ENCODE measurements at regions not wholly inside any gene's neighbourhood (a gene's known extent, or its start where the extent isn't known, plus 50 kb on each side); places are given as distances from the start of the nearest gene placed in this dataset.

DNA sequence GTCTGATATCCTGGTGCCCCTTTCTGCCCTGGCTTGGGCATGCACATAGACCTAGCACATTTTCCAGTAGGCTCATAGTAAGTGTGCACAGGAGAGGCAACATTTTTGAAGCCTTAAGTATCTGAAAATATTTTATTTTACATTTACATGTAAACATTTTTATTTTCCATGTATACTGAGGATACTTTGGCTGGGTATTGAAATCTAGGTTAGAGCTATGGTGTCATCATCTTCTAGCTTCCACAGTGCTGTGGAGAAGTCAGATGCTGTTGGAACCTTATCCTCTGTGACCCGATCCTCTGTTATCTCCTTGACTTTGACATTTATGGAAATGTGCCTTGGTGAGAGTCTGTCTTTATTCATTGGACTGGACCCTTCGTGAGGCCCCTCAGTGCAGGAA is 74.1 kb downstream of the PLXNA1 start:
- WGBS (ENCODE audit: insufficient coverage): 93% methylated on average over 2 of the region's 2 CpGs
- H3K9me3 ChIP-seq (ENCODE audit: control extremely low read depth in 1 of 5, control insufficient read depth in 4 of 5, insufficient read depth in 2 of 5, low read depth in 1 of 5, low read length in 4 of 5): peaks cover 2 to 19% (median 5%) of the 10 kb centered on the region in 5 experiments
- POLR2A ChIA-PET: no interaction called here
- H3K27ac ChIP-seq (ENCODE audit: insufficient read depth in 1 of 2, low read depth in 1 of 2, low read length in 2 of 2, poor library complexity in 1 of 2, severe bottlenecking in 2 of 2): no peak overlapping the region
- H3K27me3 ChIP-seq (replicated peaks in 2 of 5; ENCODE audit: control insufficient read depth in 4 of 5, insufficient read depth in 5 of 5, low read length in 4 of 5): peaks cover 0 to 30% (median 8%) of the 10 kb centered on the region in 5 experiments
- H3K36me3 ChIP-seq (ENCODE audit: control insufficient read depth in 4 of 4, insufficient read depth in 4 of 4, low read length in 3 of 4): no peaks in the 10 kb centered on the region
- H3K4me3 ChIP-seq (ENCODE audit: control insufficient read depth in 1 of 7, extremely low read depth in 1 of 7, insufficient read depth in 4 of 7, low read depth in 2 of 7, low read length in 6 of 7): no peak overlapping the region
- no peaks in the 10 kb centered on the region for H3K4me1 ChIP-seq (ENCODE audit: control extremely low read depth in 1 of 4, control insufficient read depth in 4 of 4, insufficient read depth in 4 of 4, low read length in 3 of 4)
- CTCF ChIA-PET: no interaction called here
- DNase-seq: no peak

DNA sequence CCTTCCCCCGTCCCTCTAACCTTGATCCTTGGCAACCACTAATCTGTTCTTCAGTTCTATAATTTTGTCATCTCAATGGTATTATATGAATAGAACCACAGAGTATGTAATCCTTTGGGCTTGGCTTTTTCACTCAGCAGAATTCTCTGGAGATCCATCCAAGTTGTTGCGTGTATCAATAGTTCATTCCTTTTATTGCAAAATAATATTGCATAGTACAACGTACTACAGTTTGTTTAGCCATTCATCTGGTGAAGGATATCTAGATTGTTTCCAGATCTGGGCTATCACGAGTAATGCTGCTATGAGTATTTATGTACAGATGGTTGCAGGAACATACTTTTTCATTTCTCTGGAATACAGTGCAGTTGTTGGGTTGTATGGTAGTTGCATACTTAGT is 76.2 kb downstream of the PLXNA1 start:
- H3K27me3 ChIP-seq (replicated peaks in 2 of 5; ENCODE audit: control insufficient read depth in 4 of 5, insufficient read depth in 5 of 5, low read length in 4 of 5): peaks cover 0 to 26% (median 9%) of the 10 kb centered on the region in 5 experiments
- no peak overlapping the region for H3K4me3 ChIP-seq (ENCODE audit: control insufficient read depth in 1 of 7, extremely low read depth in 1 of 7, insufficient read depth in 4 of 7, low read depth in 2 of 7, low read length in 6 of 7)
- ChIA-PET CTCF (no interaction called here), POLR2A (no interaction called here)
- no peak for DNase-seq
- H3K9me3 ChIP-seq (ENCODE audit: control extremely low read depth in 1 of 5, control insufficient read depth in 4 of 5, insufficient read depth in 2 of 5, low read depth in 1 of 5, low read length in 4 of 5): peaks cover 2 to 19% (median 5%) of the 10 kb centered on the region in 5 experiments
- 83% methylated on average over 3 of the region's 4 CpGs for WGBS (ENCODE audit: insufficient coverage)
- no peak overlapping the region for H3K27ac ChIP-seq (ENCODE audit: insufficient read depth in 1 of 2, low read depth in 1 of 2, low read length in 2 of 2, poor library complexity in 1 of 2, severe bottlenecking in 2 of 2)
- H3K4me1 ChIP-seq (ENCODE audit: control extremely low read depth in 1 of 4, control insufficient read depth in 4 of 4, insufficient read depth in 4 of 4, low read length in 3 of 4): no peaks in the 10 kb centered on the region
- H3K36me3 ChIP-seq (ENCODE audit: control insufficient read depth in 4 of 4, insufficient read depth in 4 of 4, low read length in 3 of 4): no peaks in the 10 kb centered on the region

DNA sequence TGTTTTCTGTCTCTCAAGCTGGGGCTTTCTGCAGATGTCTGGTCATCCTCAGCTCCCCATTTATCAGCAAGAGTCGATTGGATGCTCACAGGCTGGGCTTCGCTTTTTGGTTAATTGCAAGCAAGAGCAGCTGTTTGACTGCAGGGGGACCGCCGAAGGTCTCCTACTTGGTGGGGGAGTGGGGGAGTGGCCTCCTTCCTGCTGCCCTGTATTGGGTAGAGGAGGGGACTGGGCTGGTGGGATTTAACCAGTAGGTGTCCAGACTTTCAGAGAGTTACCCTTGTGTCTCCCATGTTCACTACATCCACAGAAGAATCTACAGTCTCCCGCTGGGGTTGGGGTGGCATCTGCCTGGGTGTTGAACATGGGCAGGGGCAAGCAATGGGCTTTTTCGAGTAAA is 78.7 kb downstream of the PLXNA1 start:
- Histone ChIP-seq H3K27me3 (replicated peaks in 2 of 5; ENCODE audit: control insufficient read depth in 4 of 5, insufficient read depth in 5 of 5, low read length in 4 of 5) (peaks cover 2 to 43% (median 9%) of the 10 kb centered on the region in 5 experiments), H3K36me3 (ENCODE audit: control insufficient read depth in 4 of 4, insufficient read depth in 4 of 4, low read length in 3 of 4) (no peaks in the 10 kb centered on the region), H3K4me3 (ENCODE audit: control insufficient read depth in 1 of 7, extremely low read depth in 1 of 7, insufficient read depth in 4 of 7, low read depth in 2 of 7, low read length in 6 of 7) (no peak overlapping the region), H3K4me1 (ENCODE audit: control extremely low read depth in 1 of 4, control insufficient read depth in 4 of 4, insufficient read depth in 4 of 4, low read length in 3 of 4) (no peaks in the 10 kb centered on the region), H3K9me3 (ENCODE audit: control extremely low read depth in 1 of 5, control insufficient read depth in 4 of 5, insufficient read depth in 2 of 5, low read depth in 1 of 5, low read length in 4 of 5) (peaks cover 2 to 17% (median 5%) of the 10 kb centered on the region in 5 experiments), H3K27ac (ENCODE audit: insufficient read depth in 1 of 2, low read depth in 1 of 2, low read length in 2 of 2, poor library complexity in 1 of 2, severe bottlenecking in 2 of 2) (no peak overlapping the region)
- POLR2A ChIA-PET: no interaction called here
- DNase-seq: no peak
- 80% methylated on average over 1 of the region's 6 CpGs for WGBS (ENCODE audit: insufficient coverage)
- CTCF ChIA-PET: no interaction called here

DNA sequence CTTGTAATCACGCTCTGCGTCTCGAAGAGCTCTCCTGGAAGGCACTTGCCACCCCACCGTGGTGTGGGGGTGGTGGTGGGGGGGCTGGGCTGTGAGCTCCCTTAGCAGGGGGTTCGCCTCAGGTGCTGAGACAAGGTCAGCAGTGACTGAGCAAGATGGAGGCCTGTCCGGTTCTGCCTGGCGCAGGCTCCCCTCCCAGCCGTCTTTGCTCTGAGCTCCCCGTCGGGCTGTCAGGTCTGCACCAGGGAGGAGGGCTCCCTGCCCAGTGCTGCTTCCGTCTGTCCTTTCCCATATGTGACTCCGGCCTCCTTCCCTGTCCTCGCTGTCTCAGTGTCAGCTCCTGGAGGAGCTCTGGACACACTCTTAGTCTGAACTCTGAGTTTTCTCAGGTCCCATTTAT is 80.0 kb downstream of the PLXNA1 start:
- no peak for DNase-seq
- CTCF ChIA-PET: no interaction called here
- POLR2A ChIA-PET: no interaction called here
- Histone ChIP-seq H3K27me3 (replicated peaks in 2 of 5; ENCODE audit: control insufficient read depth in 4 of 5, insufficient read depth in 5 of 5, low read length in 4 of 5) (peaks cover 2 to 38% (median 9%) of the 10 kb centered on the region in 5 experiments), H3K27ac (ENCODE audit: insufficient read depth in 1 of 2, low read depth in 1 of 2, low read length in 2 of 2, poor library complexity in 1 of 2, severe bottlenecking in 2 of 2) (no peak overlapping the region), H3K36me3 (ENCODE audit: control insufficient read depth in 4 of 4, insufficient read depth in 4 of 4, low read length in 3 of 4) (no peaks in the 10 kb centered on the region), H3K4me3 (ENCODE audit: control insufficient read depth in 1 of 7, extremely low read depth in 1 of 7, insufficient read depth in 4 of 7, low read depth in 2 of 7, low read length in 6 of 7) (no peak overlapping the region), H3K4me1 (ENCODE audit: control extremely low read depth in 1 of 4, control insufficient read depth in 4 of 4, insufficient read depth in 4 of 4, low read length in 3 of 4) (no peaks in the 10 kb centered on the region), H3K9me3 (ENCODE audit: control extremely low read depth in 1 of 5, control insufficient read depth in 4 of 5, insufficient read depth in 2 of 5, low read depth in 1 of 5, low read length in 4 of 5) (peaks cover 0 to 7% (median 2%) of the 10 kb centered on the region in 5 experiments)
- WGBS (ENCODE audit: insufficient coverage): 89% methylated on average over 9 of the region's 13 CpGs

DNA sequence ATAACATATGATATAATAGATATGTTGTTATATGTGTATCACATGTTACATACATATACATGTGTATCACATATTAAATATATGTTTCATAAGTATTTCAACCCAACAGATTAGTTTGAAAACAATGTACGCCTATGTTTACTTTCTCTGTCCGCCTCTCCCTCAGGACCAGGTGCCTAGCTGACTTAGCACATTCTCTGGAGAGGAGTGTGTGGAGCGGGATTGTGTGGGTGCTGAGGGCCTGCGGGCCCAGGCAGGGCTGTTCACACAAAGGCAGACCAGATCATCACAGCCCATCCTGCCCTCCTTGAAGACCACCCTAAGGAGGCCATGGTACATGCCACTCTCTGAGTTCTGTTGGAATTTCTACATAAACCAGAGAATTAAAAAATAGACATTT is 81.0 kb downstream of the PLXNA1 start:
- 100% methylated on average over 4 of the region's 4 CpGs for WGBS (ENCODE audit: insufficient coverage)
- H3K36me3 ChIP-seq (ENCODE audit: control insufficient read depth in 4 of 4, insufficient read depth in 4 of 4, low read length in 3 of 4): no peaks in the 10 kb centered on the region
- H3K27ac ChIP-seq (ENCODE audit: insufficient read depth in 1 of 2, low read depth in 1 of 2, low read length in 2 of 2, poor library complexity in 1 of 2, severe bottlenecking in 2 of 2): no peak overlapping the region
- DNase-seq: no peak
- no peaks in the 10 kb centered on the region for H3K4me1 ChIP-seq (ENCODE audit: control extremely low read depth in 1 of 4, control insufficient read depth in 4 of 4, insufficient read depth in 4 of 4, low read length in 3 of 4)
- peaks cover 2 to 32% (median 9%) of the 10 kb centered on the region in 5 experiments for H3K27me3 ChIP-seq (replicated peaks in 2 of 5; ENCODE audit: control insufficient read depth in 4 of 5, insufficient read depth in 5 of 5, low read length in 4 of 5)
- ChIA-PET CTCF (no interaction called here), POLR2A (no interaction called here)
- H3K9me3 ChIP-seq (ENCODE audit: control extremely low read depth in 1 of 5, control insufficient read depth in 4 of 5, insufficient read depth in 2 of 5, low read depth in 1 of 5, low read length in 4 of 5): peaks cover 0 to 7% (median under 1%) of the 10 kb centered on the region in 5 experiments
- no peak overlapping the region for H3K4me3 ChIP-seq (ENCODE audit: control insufficient read depth in 1 of 7, extremely low read depth in 1 of 7, insufficient read depth in 4 of 7, low read depth in 2 of 7, low read length in 6 of 7)

DNA sequence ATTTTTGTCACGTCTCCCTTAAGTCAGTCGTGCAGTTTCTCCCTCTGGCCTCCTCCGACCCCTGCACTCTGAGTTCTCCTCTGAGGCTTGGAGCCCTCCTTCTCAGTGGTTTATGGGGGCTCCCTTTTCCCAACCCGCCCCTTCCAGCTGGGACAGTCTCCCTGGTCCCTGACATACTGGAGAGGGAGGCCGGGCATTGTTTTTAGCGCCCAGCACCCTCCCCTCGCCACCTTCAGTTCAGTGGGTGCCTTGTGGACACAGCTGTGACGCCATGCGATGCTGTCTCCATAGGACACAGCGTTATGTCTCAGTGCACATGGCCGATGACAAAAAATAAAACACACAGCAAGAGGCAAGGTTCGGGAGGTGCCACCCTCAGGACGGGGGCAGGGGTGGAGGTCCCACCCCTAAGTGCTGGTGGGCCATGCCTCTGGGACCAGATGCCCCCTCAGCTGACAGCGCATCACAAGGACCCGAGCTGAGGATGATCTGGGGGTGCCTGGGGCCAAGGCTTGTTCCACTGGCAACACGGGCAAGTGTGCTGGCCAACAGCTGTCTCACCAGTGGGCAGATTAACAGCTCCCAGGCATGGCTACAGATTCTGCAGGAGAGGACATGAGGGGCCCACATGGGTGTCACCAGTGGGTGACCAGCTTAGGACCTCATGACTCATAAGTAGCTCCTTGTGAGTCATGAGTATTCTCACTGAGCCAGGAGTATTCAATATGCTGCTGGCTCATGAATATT is 81.6 kb downstream of the PLXNA1 start:
- CTCF ChIA-PET: interaction anchor here (1.0 kb wide), 1 partner anchor 10 kb away, joined by 3 read pairs; no protein-coding TSS in a partner anchor
- 96% methylated on average over 16 of the region's 16 CpGs for WGBS (ENCODE audit: insufficient coverage)
- POLR2A ChIA-PET: no interaction called here
- Histone ChIP-seq H3K4me1 (ENCODE audit: control extremely low read depth in 1 of 4, control insufficient read depth in 4 of 4, insufficient read depth in 4 of 4, low read length in 3 of 4) (no peaks in the 10 kb centered on the region), H3K9me3 (ENCODE audit: control extremely low read depth in 1 of 5, control insufficient read depth in 4 of 5, insufficient read depth in 2 of 5, low read depth in 1 of 5, low read length in 4 of 5) (peaks cover 0 to 5% (median 0%) of the 10 kb centered on the region in 5 experiments), H3K27ac (ENCODE audit: insufficient read depth in 1 of 2, low read depth in 1 of 2, low read length in 2 of 2, poor library complexity in 1 of 2, severe bottlenecking in 2 of 2) (no peak overlapping the region), H3K27me3 (replicated peaks in 2 of 5; ENCODE audit: control insufficient read depth in 4 of 5, insufficient read depth in 5 of 5, low read length in 4 of 5) (peaks cover 0 to 32% (median 9%) of the 10 kb centered on the region in 5 experiments), H3K36me3 (ENCODE audit: control insufficient read depth in 4 of 4, insufficient read depth in 4 of 4, low read length in 3 of 4) (no peaks in the 10 kb centered on the region), H3K4me3 (ENCODE audit: control insufficient read depth in 1 of 7, extremely low read depth in 1 of 7, insufficient read depth in 4 of 7, low read depth in 2 of 7, low read length in 6 of 7) (no peak overlapping the region)
- no peak for DNase-seq

DNA sequence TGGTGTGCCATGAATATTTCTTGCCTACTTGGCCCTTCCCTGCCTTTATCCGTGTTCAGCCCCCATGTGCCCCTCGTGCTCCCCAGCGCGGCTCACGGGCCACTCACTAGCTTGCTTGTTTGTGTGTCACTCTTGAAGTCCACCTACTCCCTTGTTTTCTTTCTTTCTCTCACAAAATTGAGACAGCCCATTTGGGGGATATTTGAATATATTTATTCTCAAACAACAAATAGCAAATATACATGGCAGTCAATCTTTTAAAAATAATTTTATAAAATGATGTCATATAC is 82.2 kb downstream of the PLXNA1 start:
- Histone ChIP-seq H3K9me3 (ENCODE audit: control extremely low read depth in 1 of 5, control insufficient read depth in 4 of 5, insufficient read depth in 2 of 5, low read depth in 1 of 5, low read length in 4 of 5) (peaks cover 0 to 4% (median 0%) of the 10 kb centered on the region in 5 experiments), H3K27ac (ENCODE audit: insufficient read depth in 1 of 2, low read depth in 1 of 2, low read length in 2 of 2, poor library complexity in 1 of 2, severe bottlenecking in 2 of 2) (no peak overlapping the region), H3K36me3 (ENCODE audit: control insufficient read depth in 4 of 4, insufficient read depth in 4 of 4, low read length in 3 of 4) (no peaks in the 10 kb centered on the region), H3K4me1 (ENCODE audit: control extremely low read depth in 1 of 4, control insufficient read depth in 4 of 4, insufficient read depth in 4 of 4, low read length in 3 of 4) (no peaks in the 10 kb centered on the region), H3K4me3 (ENCODE audit: control insufficient read depth in 1 of 7, extremely low read depth in 1 of 7, insufficient read depth in 4 of 7, low read depth in 2 of 7, low read length in 6 of 7) (no peak overlapping the region), H3K27me3 (replicated peaks in 2 of 5; ENCODE audit: control insufficient read depth in 4 of 5, insufficient read depth in 5 of 5, low read length in 4 of 5) (peaks cover 0 to 32% (median 9%) of the 10 kb centered on the region in 5 experiments)
- DNase-seq: no peak
- ChIA-PET POLR2A (no interaction called here), CTCF (interaction anchor here (1.0 kb wide), 1 partner anchor 9 kb away, joined by 3 read pairs; no protein-coding TSS in a partner anchor)
- WGBS (ENCODE audit: insufficient coverage): no CpG with 5 or more reads among the region's 5 CpGs

Measured in common myeloid progenitor, CD34-positive (primary cell).